B cell (primary cell): ENCODE measurements at regions not wholly inside any gene's neighbourhood (a gene's known extent, or its start where the extent isn't known, plus 50 kb on each side); places are given as distances from the start of the nearest gene placed in this dataset.

ENCODE experiments used
- ATAC-seq: fragments of 200-7000 bp; cut with Tn5 transposase; one replicate; pipeline ENCODE4 v1.10.0; 2021; ENCODE audit warnings: low read depth, mild to moderate bottlenecking, moderate number of reproducible peaks, moderate library complexity
- CTCF ChIA-PET: fragments of 350-600 bp; sonication (Branson Sonifier 250); formaldehyde crosslinking; loops from one replicate; lab custom pipeline; 2021; ENCODE audit warnings: antibody characterized with exemption, inconsistent platforms; lab: Charles Lee
- POLR2A ChIA-PET: fragments of 350-600 bp; sonication (Branson Sonifier 250); formaldehyde crosslinking; loops from one replicate; lab custom pipeline; 2021; ENCODE audit warnings: antibody characterized with exemption; lab: Charles Lee
- DNase-seq: peaks from one replicate; pipeline ENCODE4 v3.0.0; 2013
- H2AFZ ChIP-seq: 2 replicates; pipeline ENCODE4 v1.6.1; 2012; ENCODE audit warnings: mild to moderate bottlenecking, low read depth, low read length; ENCODE audit not compliant: insufficient read depth, poor library complexity, severe bottlenecking
- H3K27ac ChIP-seq, 2 donors: 1 replicate in 1 of 2; 2 replicates in 1 of 2; pipeline ENCODE4 v1.5.1; 2012 to 2013; ENCODE audit warnings: low read length in 2 of 2, mild to moderate bottlenecking in 2 of 2, moderate library complexity in 1 of 2
- H3K27me3 ChIP-seq, 4 experiments: fragments of 200-600 bp in 1 of 4; sonication (generic) in 1 of 4; replicated peaks in 1 of 4; 1 replicate in 2 of 4; 2 replicates in 2 of 4; pipeline versions ENCODE4 v1.6.1 to v1.7.0; 2013 to 2016; ENCODE audit warnings: low read length in 3 of 4, mild to moderate bottlenecking in 2 of 4, mixed read lengths in 1 of 4, moderate library complexity in 1 of 4; ENCODE audit not compliant: insufficient read depth in 4 of 4, control insufficient read depth in 3 of 4; ENCODE audit errors: control extremely low read depth in 1 of 4
- H3K36me3 ChIP-seq, 2 experiments: replicated peaks in 1 of 2; 1 replicate in 1 of 2; 2 replicates in 1 of 2; pipeline versions ENCODE4 v1.6.1 to v1.7.1; 2013; ENCODE audit warnings: low read length in 1 of 2; ENCODE audit not compliant: insufficient read depth in 2 of 2, control insufficient read depth in 1 of 2; ENCODE audit errors: control extremely low read depth in 1 of 2, extremely low read depth in 1 of 2
- H3K4me1 ChIP-seq, 2 donors: fragments of 200-600 bp in 1 of 2; sonication (generic) in 1 of 2; 1 replicate in 1 of 2; 2 replicates in 1 of 2; pipeline versions ENCODE4 v1.5.1 to v1.6.1; 2013 to 2017; ENCODE audit warnings: low read length in 2 of 2; ENCODE audit not compliant: control insufficient read depth in 2 of 2, insufficient read depth in 2 of 2
- H3K4me2 ChIP-seq: replicated peaks from 2 replicates; pipeline ENCODE3; 2012; ENCODE audit warnings: mild to moderate bottlenecking, low read depth, low read length; ENCODE audit not compliant: poor library complexity, severe bottlenecking
- H3K4me3 ChIP-seq, 5 experiments: fragments of 200-600 bp in 1 of 5; sonication (generic) in 1 of 5; 1 replicate in 3 of 5; 2 replicates in 2 of 5; pipeline versions ENCODE4 v1.5.1 to v1.7.0; 2011 to 2016; ENCODE audit warnings: low read length in 4 of 5, mild to moderate bottlenecking in 4 of 5, low read depth in 2 of 5, control low read depth in 1 of 5, moderate library complexity in 1 of 5; ENCODE audit not compliant: insufficient read depth in 1 of 5; ENCODE audit errors: control extremely low read depth in 1 of 5, extremely low read depth in 1 of 5
- H3K79me2 ChIP-seq: fragments of 200-600 bp; sonication (generic); one replicate; pipeline ENCODE4 v1.6.0; 2016; ENCODE audit warnings: low read length; ENCODE audit not compliant: control insufficient read depth, insufficient read depth
- H3K9ac ChIP-seq: fragments of 200-600 bp; sonication (generic); 2 replicates; pipeline ENCODE4 v1.6.1; 2017; ENCODE audit warnings: mild to moderate bottlenecking, low read length, moderate library complexity
- H3K9me3 ChIP-seq, 3 donors: one replicate each; pipeline versions ENCODE4 v1.6.1 to v1.7.1; 2013; ENCODE audit warnings: low read length in 2 of 3; ENCODE audit not compliant: control insufficient read depth in 2 of 3, insufficient read depth in 1 of 3; ENCODE audit errors: control extremely low read depth in 1 of 3
- H4K20me1 ChIP-seq: 2 replicates; pipeline ENCODE4 v1.6.0; 2012; ENCODE audit warnings: mild to moderate bottlenecking, low read length; ENCODE audit not compliant: insufficient read depth, control insufficient read depth, poor library complexity, severe bottlenecking
- H3K27ac Mint-ChIP-seq: one replicate; pipeline ENCODE4 v1.8.0; 2021; ENCODE audit warnings: mixed read lengths
- H3K27me3 Mint-ChIP-seq: one replicate; pipeline ENCODE4 v1.8.0; 2021; ENCODE audit warnings: mixed read lengths
- H3K4me1 Mint-ChIP-seq: one replicate; pipeline ENCODE4 v1.8.0; 2021; ENCODE audit warnings: mixed read lengths
- H3K4me3 Mint-ChIP-seq: one replicate; pipeline ENCODE4 v1.8.0; 2021; ENCODE audit warnings: mixed read lengths
- H3K9me3 Mint-ChIP-seq: one replicate; pipeline ENCODE4 v1.8.0; 2022; ENCODE audit warnings: mixed read lengths; ENCODE audit not compliant: insufficient read depth
- EZH2 ChIP-seq: IDR thresholded peaks from 2 replicates; pipeline ENCODE4 v1.6.1; 2012; ENCODE audit warnings: borderline replicate concordance, low read depth, mild to moderate bottlenecking, moderate library complexity, low read length; ENCODE audit not compliant: insufficient read depth, poor library complexity, severe bottlenecking
- WGBS: methylation state at CpG from one replicate; pipeline ENCODE4 v1.1.5; 2013; ENCODE audit warnings: missing lambda C conversion rate; ENCODE audit not compliant: insufficient coverage; 5-methylcytosine and 5-hydroxymethylcytosine counted together
- intact Hi-C: fragments of 100-400 bp; cut with micrococcal nuclease; formaldehyde crosslinking; loops from one replicate; pipeline ENCODE4 v1.10.0; 2022
- TF ChIP-seq, protein P1 (sequence below): fragments of 200-600 bp; IDR thresholded peaks from one replicate; pipeline ENCODE4 v1.8.0; 2022; ENCODE audit warnings: antibody characterized with exemption, mild to moderate bottlenecking

DNA sequence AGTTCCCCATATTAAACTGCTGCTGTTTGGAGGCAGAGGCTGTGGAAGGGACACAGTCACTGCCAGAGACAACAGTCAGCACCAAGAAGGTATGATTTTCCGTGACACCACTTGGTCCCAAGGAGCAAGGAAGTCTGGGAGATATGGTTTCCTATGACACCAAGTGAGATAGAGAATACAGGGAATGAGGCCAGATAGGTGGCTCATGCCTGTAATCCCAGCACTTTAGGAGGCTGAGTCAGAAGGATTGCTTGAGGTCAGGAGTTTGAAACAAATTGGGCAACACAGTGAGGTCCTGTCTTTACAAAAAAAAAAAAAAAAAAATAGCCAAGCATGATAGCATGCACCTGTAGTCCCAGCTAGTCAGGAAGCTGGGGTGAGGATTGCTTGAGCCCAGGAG lies 90.8 kb downstream of the ABCC12 start:
- Mint-ChIP-seq H3K4me1 (no peaks in the 10 kb centered on the region), H3K27me3 (peaks cover 18% of the 10 kb centered on the region), H3K27ac (no peak overlapping the region), H3K4me3 (no peak overlapping the region), H3K9me3 (no peaks in the 10 kb centered on the region)
- ATAC-seq (no peak), DNase-seq (no peak)
- intact Hi-C loops, result no loop called here
- Histone ChIP-seq H3K9me3 (no peaks in the 10 kb centered on the region), H2AFZ (no peak overlapping the region), H4K20me1 (no peaks in the 10 kb centered on the region), H3K27me3 (peaks cover 0 to 5% (median 0%) of the 10 kb centered on the region in 4 experiments), H3K36me3 (no peaks in the 10 kb centered on the region), H3K9ac (no peak overlapping the region), H3K4me2 (no peak overlapping the region), H3K4me3 (no peak overlapping the region), H3K27ac (no peak overlapping the region), H3K79me2 (no peaks in the 10 kb centered on the region), H3K4me1 (no peaks in the 10 kb centered on the region)
- ChIA-PET CTCF (interaction anchor here (1.3 kb wide), 1 partner anchor 9 kb away, joined by 5 read pairs; no protein-coding TSS in a partner anchor), POLR2A (no interaction called here)
- 91% methylated on average over 1 of the region's 1 CpG for WGBS
- TF ChIP-seq, protein P1, sequence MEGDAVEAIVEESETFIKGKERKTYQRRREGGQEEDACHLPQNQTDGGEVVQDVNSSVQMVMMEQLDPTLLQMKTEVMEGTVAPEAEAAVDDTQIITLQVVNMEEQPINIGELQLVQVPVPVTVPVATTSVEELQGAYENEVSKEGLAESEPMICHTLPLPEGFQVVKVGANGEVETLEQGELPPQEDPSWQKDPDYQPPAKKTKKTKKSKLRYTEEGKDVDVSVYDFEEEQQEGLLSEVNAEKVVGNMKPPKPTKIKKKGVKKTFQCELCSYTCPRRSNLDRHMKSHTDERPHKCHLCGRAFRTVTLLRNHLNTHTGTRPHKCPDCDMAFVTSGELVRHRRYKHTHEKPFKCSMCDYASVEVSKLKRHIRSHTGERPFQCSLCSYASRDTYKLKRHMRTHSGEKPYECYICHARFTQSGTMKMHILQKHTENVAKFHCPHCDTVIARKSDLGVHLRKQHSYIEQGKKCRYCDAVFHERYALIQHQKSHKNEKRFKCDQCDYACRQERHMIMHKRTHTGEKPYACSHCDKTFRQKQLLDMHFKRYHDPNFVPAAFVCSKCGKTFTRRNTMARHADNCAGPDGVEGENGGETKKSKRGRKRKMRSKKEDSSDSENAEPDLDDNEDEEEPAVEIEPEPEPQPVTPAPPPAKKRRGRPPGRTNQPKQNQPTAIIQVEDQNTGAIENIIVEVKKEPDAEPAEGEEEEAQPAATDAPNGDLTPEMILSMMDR, result no peak
- TF ChIP-seq EZH2, result no peak

DNA sequence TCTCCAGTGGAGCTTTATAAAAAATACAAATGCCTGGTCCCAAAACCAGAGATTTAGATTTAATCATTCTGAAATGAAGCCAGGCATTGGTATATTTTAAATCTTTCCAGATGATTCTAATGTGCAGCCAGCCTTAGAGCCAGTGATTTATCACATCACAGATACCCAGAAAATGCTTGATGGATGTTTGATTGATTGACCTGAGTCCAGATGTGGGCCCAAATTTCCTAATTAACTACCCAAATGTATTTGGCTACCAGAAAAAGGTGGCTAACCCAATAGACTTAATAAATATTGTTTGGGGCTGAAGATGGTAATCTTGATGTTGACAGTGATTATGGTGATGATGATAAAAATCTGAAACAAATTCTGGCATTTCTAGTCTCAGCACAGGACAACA lies 93.1 kb downstream of the ABCC12 start:
- Histone ChIP-seq H3K79me2 (no peaks in the 10 kb centered on the region), H4K20me1 (no peaks in the 10 kb centered on the region), H3K27me3 (no peaks in the 10 kb centered on the region), H3K9ac (no peak overlapping the region), H3K9me3 (no peaks in the 10 kb centered on the region), H2AFZ (no peak overlapping the region), H3K36me3 (no peaks in the 10 kb centered on the region), H3K4me1 (no peaks in the 10 kb centered on the region), H3K4me2 (no peak overlapping the region), H3K4me3 (no peak overlapping the region), H3K27ac (no peak overlapping the region)
- intact Hi-C loops, result no loop called here
- no peak for TF ChIP-seq EZH2
- TF ChIP-seq, protein P1, result no peak
- ATAC-seq, result no peak
- ChIA-PET POLR2A (no interaction called here), CTCF (no interaction called here)
- Mint-ChIP-seq H3K9me3 (no peaks in the 10 kb centered on the region), H3K27ac (no peak overlapping the region), H3K27me3 (peaks cover 14% of the 10 kb centered on the region), H3K4me3 (no peak overlapping the region), H3K4me1 (no peaks in the 10 kb centered on the region)
- no peak for DNase-seq
